Gastroesophageal sphincter (tissue), 3 donors: ENCODE measurements at regions not wholly inside any gene's neighbourhood (a gene's known extent, or its start where the extent isn't known, plus 50 kb on each side); places are given as distances from the start of the nearest gene placed in this dataset.

Source experiments
- POLR2AphosphoS5 ChIP-seq: sonication (generic); formaldehyde crosslinking; IDR thresholded peaks from one replicate; pipeline ENCODE4 v1.6.1; 2017; ENCODE audit warnings: antibody characterized with exemption
- TF ChIP-seq, protein P1 (sequence below), 4 experiments: fragments of 200-600 bp in 2 of 4; fragments of 450-650 bp in 2 of 4; sonication (generic) in 1 of 4; IDR thresholded peaks; one replicate each; pipeline ENCODE4 v1.5.1; 2017 to 2019; ENCODE audit warnings: antibody characterized with exemption in 4 of 4, mild to moderate bottlenecking in 2 of 4, moderate library complexity in 2 of 4

DNA sequence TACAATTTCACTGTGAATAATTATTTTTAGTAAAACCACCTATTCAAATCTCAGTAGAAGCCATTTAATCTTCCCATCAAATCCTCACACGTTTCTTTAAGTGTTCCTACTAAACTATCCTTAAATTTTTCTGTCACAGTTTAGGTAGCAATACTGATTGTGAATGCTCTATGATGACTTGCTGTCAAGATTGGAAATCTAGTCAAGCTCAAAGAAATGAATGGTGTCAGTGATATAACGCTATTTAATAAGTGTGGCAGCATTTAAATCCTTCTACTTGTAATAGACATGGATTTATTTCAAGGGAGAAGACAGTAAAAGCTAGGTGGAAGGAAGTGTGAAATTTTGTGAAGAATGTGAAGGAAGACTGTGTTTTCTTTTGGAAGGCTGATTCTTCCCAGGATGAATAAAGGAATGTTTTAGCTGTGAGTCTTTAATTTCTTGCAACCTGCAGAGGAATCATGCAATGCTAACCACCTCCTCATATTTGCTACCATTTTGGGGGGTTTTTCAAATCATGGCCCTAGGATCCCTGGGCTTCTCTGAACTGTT, 936.7 kb upstream of the NEGR1 start:
- TF ChIP-seq POLR2AphosphoS5, result no peak
- TF ChIP-seq, protein P1, sequence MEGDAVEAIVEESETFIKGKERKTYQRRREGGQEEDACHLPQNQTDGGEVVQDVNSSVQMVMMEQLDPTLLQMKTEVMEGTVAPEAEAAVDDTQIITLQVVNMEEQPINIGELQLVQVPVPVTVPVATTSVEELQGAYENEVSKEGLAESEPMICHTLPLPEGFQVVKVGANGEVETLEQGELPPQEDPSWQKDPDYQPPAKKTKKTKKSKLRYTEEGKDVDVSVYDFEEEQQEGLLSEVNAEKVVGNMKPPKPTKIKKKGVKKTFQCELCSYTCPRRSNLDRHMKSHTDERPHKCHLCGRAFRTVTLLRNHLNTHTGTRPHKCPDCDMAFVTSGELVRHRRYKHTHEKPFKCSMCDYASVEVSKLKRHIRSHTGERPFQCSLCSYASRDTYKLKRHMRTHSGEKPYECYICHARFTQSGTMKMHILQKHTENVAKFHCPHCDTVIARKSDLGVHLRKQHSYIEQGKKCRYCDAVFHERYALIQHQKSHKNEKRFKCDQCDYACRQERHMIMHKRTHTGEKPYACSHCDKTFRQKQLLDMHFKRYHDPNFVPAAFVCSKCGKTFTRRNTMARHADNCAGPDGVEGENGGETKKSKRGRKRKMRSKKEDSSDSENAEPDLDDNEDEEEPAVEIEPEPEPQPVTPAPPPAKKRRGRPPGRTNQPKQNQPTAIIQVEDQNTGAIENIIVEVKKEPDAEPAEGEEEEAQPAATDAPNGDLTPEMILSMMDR (IDR thresholded peaks at IDR 0.05), result no peak
